AG20443 (cell line): ENCODE measurements at regions not wholly inside any gene's neighbourhood (a gene's known extent, or its start where the extent isn't known, plus 50 kb on each side); places are given as distances from the start of the nearest gene placed in this dataset.
A peak's percentile ranks its signal among the peaks of the same experiment; 100 is the strongest.

Experiments
- DNase-seq: peaks from one replicate; pipeline ENCODE4 v3.0.0; 2012; ENCODE audit warnings: low spot score, mixed read lengths

GRCh38 chr18:42401131-42401673 is 446.2 kb downstream of the PIK3C3 start:
- no peak for DNase-seq

GRCh38 chr18:42404151-42404550 is 449.1 kb downstream of the PIK3C3 start:
- no peak for DNase-seq

- DNase-seq = no peak
Measured at GRCh38 chr18:42409005-42409404, 454.0 kb downstream of the PIK3C3 start.

GRCh38 chr18:42412281-42412680 is 457.2 kb downstream of the PIK3C3 start:
- DNase-seq = no peak

- no peak for DNase-seq
Measured at GRCh38 chr18:42412896-42413295, 457.9 kb downstream of the PIK3C3 start.

- peak; percentile 10 for DNase-seq
Measured at GRCh38 chr18:42413870-42414269, 458.8 kb downstream of the PIK3C3 start.

- peak; percentile 42 for DNase-seq
Measured at GRCh38 chr18:42414756-42415454, 459.9 kb downstream of the PIK3C3 start.

- DNase-seq = no peak
Measured at GRCh38 chr18:42417189-42417588, 462.2 kb downstream of the PIK3C3 start.

GRCh38 chr18:42418121-42418520 is 463.1 kb downstream of the PIK3C3 start:
- no peak for DNase-seq

GRCh38 chr18:42425025-42425424 is 470.0 kb downstream of the PIK3C3 start:
- no peak for DNase-seq

GRCh38 chr18:42426496-42427015 is 471.5 kb downstream of the PIK3C3 start:
- DNase-seq = no peak

GRCh38 chr18:42429196-42429595 is 474.2 kb downstream of the PIK3C3 start:
- DNase-seq = peak; percentile 7

GRCh38 chr18:42436222-42436765 is 481.3 kb downstream of the PIK3C3 start:
- no peak for DNase-seq

GRCh38 chr18:42437001-42437400 is 482.0 kb downstream of the PIK3C3 start:
- no peak for DNase-seq

GRCh38 chr18:42437646-42438045 is 482.6 kb downstream of the PIK3C3 start:
- DNase-seq = no peak

- DNase-seq = no peak
Measured at GRCh38 chr18:42442656-42443055, 487.6 kb downstream of the PIK3C3 start.

- DNase-seq = no peak
Measured at GRCh38 chr18:42444349-42444748, 489.3 kb downstream of the PIK3C3 start.

- DNase-seq = no peak
Measured at GRCh38 chr18:42445359-42445758, 490.3 kb downstream of the PIK3C3 start.

GRCh38 chr18:42446195-42446594 is 491.2 kb downstream of the PIK3C3 start:
- DNase-seq = peak; percentile 51

- no peak for DNase-seq
Measured at GRCh38 chr18:42447688-42448087, 492.7 kb downstream of the PIK3C3 start.

GRCh38 chr18:42458226-42458625 is 503.2 kb downstream of the PIK3C3 start:
- no peak for DNase-seq

GRCh38 chr18:42459873-42460272 is 504.8 kb downstream of the PIK3C3 start:
- DNase-seq = no peak

GRCh38 chr18:42471885-42472284 is 516.9 kb downstream of the PIK3C3 start:
- no peak for DNase-seq

- DNase-seq = no peak
Measured at GRCh38 chr18:42473611-42474010, 518.6 kb downstream of the PIK3C3 start.
